Immature natural killer cell (primary cell): ENCODE measurements at regions not wholly inside any gene's neighbourhood (a gene's known extent, or its start where the extent isn't known, plus 50 kb on each side); places are given as distances from the start of the nearest gene placed in this dataset.

Source experiments
- DNase-seq, 3 donors: peaks; one replicate each; pipeline ENCODE4 v3.0.0; 2022; ENCODE audit warnings: mixed read lengths in 1 of 3
- H3K27ac Mint-ChIP-seq, 6 donors: one replicate each; pipeline ENCODE4 v1.8.0; 2020; ENCODE audit warnings: mixed read lengths in 6 of 6, mild to moderate bottlenecking in 5 of 6, inconsistent platforms in 4 of 6, moderate library complexity in 3 of 6
- H3K27me3 Mint-ChIP-seq, 3 donors: one replicate each; pipeline ENCODE4 v1.8.0; 2020 to 2021; ENCODE audit warnings: low read depth in 3 of 3, mild to moderate bottlenecking in 3 of 3, mixed read lengths in 3 of 3, moderate library complexity in 3 of 3, inconsistent platforms in 1 of 3
- H3K36me3 Mint-ChIP-seq, 3 donors: one replicate each; pipeline ENCODE4 v1.8.0; 2020; ENCODE audit warnings: mixed read lengths in 3 of 3, inconsistent platforms in 2 of 3, mild to moderate bottlenecking in 2 of 3
- H3K4me1 Mint-ChIP-seq, 2 donors: one replicate each; pipeline ENCODE4 v1.8.0; 2020; ENCODE audit warnings: inconsistent platforms in 2 of 2, mild to moderate bottlenecking in 2 of 2, mixed read lengths in 2 of 2, moderate library complexity in 1 of 2
- H3K4me3 Mint-ChIP-seq, 5 donors: one replicate each; pipeline ENCODE4 v1.8.0; 2020; ENCODE audit warnings: mild to moderate bottlenecking in 5 of 5, mixed read lengths in 5 of 5, inconsistent platforms in 3 of 5, moderate library complexity in 3 of 5
- H3K9me3 Mint-ChIP-seq, 6 donors: one replicate each; pipeline ENCODE4 v1.8.0; 2020; ENCODE audit warnings: mild to moderate bottlenecking in 6 of 6, mixed read lengths in 6 of 6, inconsistent platforms in 4 of 6, moderate library complexity in 3 of 6

- Mint-ChIP-seq H3K9me3 (no peaks in the 10 kb centered on the region), H3K36me3 (no peaks in the 10 kb centered on the region), H3K4me3 (peak overlapping the region in 2 of 5 donors; percentile 13 to 18), H3K27ac (no peak overlapping the region), H3K4me1 (peaks cover 6 to 9% of the 10 kb centered on the region in 2 donors), H3K27me3 (peaks cover 3 to 10% (median 3%) of the 10 kb centered on the region in 3 donors)
- no peak for DNase-seq
These were observed 89.2 kb downstream of the RIPK4 start for GRCh38 chr21:41677671-41678015.

GRCh38 chr21:41676198-41676597 is 90.7 kb downstream of the RIPK4 start:
- peaks cover 3 to 16% (median 3%) of the 10 kb centered on the region in 3 donors for H3K27me3 Mint-ChIP-seq
- peaks cover 0 to 1% (median 0%) of the 10 kb centered on the region in 6 donors for H3K9me3 Mint-ChIP-seq
- H3K36me3 Mint-ChIP-seq: no peaks in the 10 kb centered on the region
- H3K4me3 Mint-ChIP-seq: no peak overlapping the region
- H3K4me1 Mint-ChIP-seq: peaks cover 19 to 21% of the 10 kb centered on the region in 2 donors
- H3K27ac Mint-ChIP-seq: no peak overlapping the region
- no peak for DNase-seq

- H3K4me1 Mint-ChIP-seq: peaks cover 21% of the 10 kb centered on the region in 2 donors
- no peak overlapping the region for H3K4me3 Mint-ChIP-seq
- no peak overlapping the region for H3K27ac Mint-ChIP-seq
- H3K36me3 Mint-ChIP-seq: no peaks in the 10 kb centered on the region
- peaks cover 0 to 1% (median 0%) of the 10 kb centered on the region in 6 donors for H3K9me3 Mint-ChIP-seq
- DNase-seq: no peak
- peaks cover 3 to 17% (median 3%) of the 10 kb centered on the region in 3 donors for H3K27me3 Mint-ChIP-seq
These were observed 91.3 kb downstream of the RIPK4 start for GRCh38 chr21:41675574-41675973.

GRCh38 chr21:41674402-41674801 is 92.5 kb downstream of the RIPK4 start:
- no peak overlapping the region for H3K4me3 Mint-ChIP-seq
- DNase-seq: no peak
- H3K4me1 Mint-ChIP-seq: peaks cover 21% of the 10 kb centered on the region in 2 donors
- H3K36me3 Mint-ChIP-seq: no peaks in the 10 kb centered on the region
- peaks cover 0 to 2% (median 0%) of the 10 kb centered on the region in 6 donors for H3K9me3 Mint-ChIP-seq
- H3K27ac Mint-ChIP-seq: no peak overlapping the region
- peaks cover 3 to 17% (median 3%) of the 10 kb centered on the region in 3 donors for H3K27me3 Mint-ChIP-seq

- H3K4me3 Mint-ChIP-seq: no peak overlapping the region
- no peaks in the 10 kb centered on the region for H3K36me3 Mint-ChIP-seq
- H3K27me3 Mint-ChIP-seq: peaks cover 3 to 17% (median 3%) of the 10 kb centered on the region in 3 donors
- no peak for DNase-seq
- H3K4me1 Mint-ChIP-seq: peaks cover 21% of the 10 kb centered on the region in 2 donors
- no peak overlapping the region for H3K27ac Mint-ChIP-seq
- peaks cover 0 to 2% (median 0%) of the 10 kb centered on the region in 6 donors for H3K9me3 Mint-ChIP-seq
These were observed 93.1 kb downstream of the RIPK4 start for GRCh38 chr21:41673596-41674335.

GRCh38 chr21:41673071-41673470 is 93.8 kb downstream of the RIPK4 start:
- H3K4me1 Mint-ChIP-seq: peaks cover 19 to 21% of the 10 kb centered on the region in 2 donors
- peaks cover 0 to 17% (median 3%) of the 10 kb centered on the region in 3 donors for H3K27me3 Mint-ChIP-seq
- no peaks in the 10 kb centered on the region for H3K36me3 Mint-ChIP-seq
- H3K4me3 Mint-ChIP-seq: no peak overlapping the region
- H3K27ac Mint-ChIP-seq: no peak overlapping the region
- H3K9me3 Mint-ChIP-seq: peaks cover 0 to 2% (median 0%) of the 10 kb centered on the region in 6 donors
- no peak for DNase-seq

- no peaks in the 10 kb centered on the region for H3K36me3 Mint-ChIP-seq
- H3K9me3 Mint-ChIP-seq: peaks cover 0 to 2% (median 0%) of the 10 kb centered on the region in 6 donors
- H3K27ac Mint-ChIP-seq: no peak overlapping the region
- DNase-seq: no peak
- peaks cover 0 to 15% (median 3%) of the 10 kb centered on the region in 3 donors for H3K27me3 Mint-ChIP-seq
- peak overlapping the region in 1 of 5 donors; percentile 7 for H3K4me3 Mint-ChIP-seq
- H3K4me1 Mint-ChIP-seq: peaks cover 16 to 20% of the 10 kb centered on the region in 2 donors
These were observed 94.3 kb downstream of the RIPK4 start for GRCh38 chr21:41672543-41672915.

- Mint-ChIP-seq H3K27me3 (peaks cover 0 to 12% (median 3%) of the 10 kb centered on the region in 3 donors), H3K4me3 (peak overlapping the region in 1 of 5 donors; percentile 7), H3K9me3 (peaks cover 0 to 2% (median 0%) of the 10 kb centered on the region in 6 donors), H3K27ac (no peak overlapping the region), H3K4me1 (peaks cover 13 to 17% of the 10 kb centered on the region in 2 donors), H3K36me3 (no peaks in the 10 kb centered on the region)
- DNase-seq: no peak
These were observed 94.9 kb downstream of the RIPK4 start for GRCh38 chr21:41671859-41672542.

GRCh38 chr21:41671212-41671762 is 95.6 kb downstream of the RIPK4 start:
- Mint-ChIP-seq H3K27ac (no peak overlapping the region), H3K27me3 (peaks cover 0 to 12% (median 3%) of the 10 kb centered on the region in 3 donors), H3K4me1 (peaks cover 13 to 17% of the 10 kb centered on the region in 2 donors), H3K36me3 (no peaks in the 10 kb centered on the region), H3K4me3 (no peak overlapping the region), H3K9me3 (peaks cover 0 to 2% (median 0%) of the 10 kb centered on the region in 6 donors)
- no peak for DNase-seq

GRCh38 chr21:41670056-41670805 is 96.6 kb downstream of the RIPK4 start:
- no peak for DNase-seq
- Mint-ChIP-seq H3K9me3 (peaks cover 0 to 2% (median 0%) of the 10 kb centered on the region in 6 donors), H3K4me1 (peaks cover 13 to 17% of the 10 kb centered on the region in 2 donors), H3K27ac (no peak overlapping the region), H3K27me3 (peaks cover 0 to 12% (median 2%) of the 10 kb centered on the region in 3 donors), H3K4me3 (no peak overlapping the region), H3K36me3 (no peaks in the 10 kb centered on the region)

GRCh38 chr21:41669533-41669830 is 97.4 kb downstream of the RIPK4 start:
- Mint-ChIP-seq H3K4me3 (no peak overlapping the region), H3K36me3 (no peaks in the 10 kb centered on the region), H3K9me3 (peaks cover 0 to 2% (median 0%) of the 10 kb centered on the region in 6 donors), H3K27ac (no peak overlapping the region), H3K27me3 (peaks cover 0 to 12% (median 2%) of the 10 kb centered on the region in 3 donors), H3K4me1 (peaks cover 13 to 17% of the 10 kb centered on the region in 2 donors)
- no peak for DNase-seq

- no peak overlapping the region for H3K4me3 Mint-ChIP-seq
These were observed 97.9 kb downstream of the RIPK4 start for GRCh38 chr21:41668686-41669532.

GRCh38 chr21:41668051-41668541 is 98.8 kb downstream of the RIPK4 start:
- no peak overlapping the region for H3K4me3 Mint-ChIP-seq
- no peak for DNase-seq
- peaks cover 0 to 10% (median 0%) of the 10 kb centered on the region in 3 donors for H3K27me3 Mint-ChIP-seq
- H3K36me3 Mint-ChIP-seq: no peaks in the 10 kb centered on the region
- peaks cover 13 to 17% of the 10 kb centered on the region in 2 donors for H3K4me1 Mint-ChIP-seq
- no peak overlapping the region for H3K27ac Mint-ChIP-seq
- peaks cover 0 to 2% (median 0%) of the 10 kb centered on the region in 6 donors for H3K9me3 Mint-ChIP-seq

More at GRCh38 chr21:41668686-41669532, 97.9 kb downstream of the RIPK4 start:
- no peak overlapping the region for H3K27ac Mint-ChIP-seq
- H3K4me1 Mint-ChIP-seq: peaks cover 13 to 17% of the 10 kb centered on the region in 2 donors
- DNase-seq: no peak
- H3K9me3 Mint-ChIP-seq: peaks cover 0 to 2% (median 0%) of the 10 kb centered on the region in 6 donors
- H3K36me3 Mint-ChIP-seq: no peaks in the 10 kb centered on the region
- H3K27me3 Mint-ChIP-seq: peaks cover 0 to 12% (median 2%) of the 10 kb centered on the region in 3 donors
